Head of caudate nucleus (tissue), 42 donors: ENCODE measurements at regions not wholly inside any gene's neighbourhood (a gene's known extent, or its start where the extent isn't known, plus 50 kb on each side); places are given as distances from the start of the nearest gene placed in this dataset.

Experiments
- DNase-seq, 42 donors: peaks; one replicate each; pipeline versions ENCODE4 v3.0.0 to v3.0.0-alpha.2; 2020 to 2021; ENCODE audit warnings: mixed read lengths in 7 of 42
- intact Hi-C: fragments of 100-400 bp; cut with DNase I; formaldehyde crosslinking; loops from one replicate; pipeline ENCODE4 v1.15.0; 2022

- intact Hi-C loops = loop anchor here (5.0 kb wide), 1 partner anchor 111 kb away; no protein-coding TSS in a partner anchor
- DNase-seq = no peak
These were observed 106.3 kb downstream of the PERP start for GRCh38 chr6:138000941-138001340.

- DNase-seq = peak; percentile 29 to 87 (median 66)
- intact Hi-C loops = loop anchor here (5.0 kb wide), 1 partner anchor 110 kb away; no protein-coding TSS in a partner anchor
These were observed 105.4 kb downstream of the PERP start for GRCh38 chr6:138001750-138002349.

GRCh38 chr6:138004430-138005287 is 102.6 kb downstream of the PERP start:
- peak in 8 of 42 donors; percentile 5 to 47 (median 10) for DNase-seq
- intact Hi-C loops = loop anchor here (5.0 kb wide), 1 partner anchor 108 kb away; no protein-coding TSS in a partner anchor

GRCh38 chr6:138005846-138006245 is 101.4 kb downstream of the PERP start:
- DNase-seq = no peak
- intact Hi-C loops = no loop called here

- peak in 3 of 42 donors; percentile 7 to 33 (median 15) for DNase-seq
- intact Hi-C loops = no loop called here
These were observed 100.2 kb downstream of the PERP start for GRCh38 chr6:138007014-138007472.

- intact Hi-C loops = no loop called here
- no peak for DNase-seq
These were observed 98.4 kb downstream of the PERP start for GRCh38 chr6:138008791-138009190.

GRCh38 chr6:138011413-138011812 is 95.8 kb downstream of the PERP start:
- intact Hi-C loops = no loop called here

GRCh38 chr6:138012682-138013081 is 94.5 kb downstream of the PERP start:
- no peak for DNase-seq

More at GRCh38 chr6:138011413-138011812, 95.8 kb downstream of the PERP start:
- no peak for DNase-seq

GRCh38 chr6:138013959-138014358 is 93.3 kb downstream of the PERP start:
- intact Hi-C loops = no loop called here
- DNase-seq = no peak

More at GRCh38 chr6:138012682-138013081, 94.5 kb downstream of the PERP start:
- intact Hi-C loops = no loop called here

GRCh38 chr6:138017166-138017757 is 90.0 kb downstream of the PERP start:
- intact Hi-C loops = no loop called here
- DNase-seq = no peak

GRCh38 chr6:138018297-138018696 is 88.9 kb downstream of the PERP start:
- intact Hi-C loops = no loop called here

GRCh38 chr6:138025528-138025978 is 81.7 kb downstream of the PERP start:
- intact Hi-C loops = no loop called here

More at GRCh38 chr6:138018297-138018696, 88.9 kb downstream of the PERP start:
- no peak for DNase-seq

GRCh38 chr6:138026342-138026741 is 80.9 kb downstream of the PERP start:
- DNase-seq = no peak

More at GRCh38 chr6:138025528-138025978, 81.7 kb downstream of the PERP start:
- no peak for DNase-seq

GRCh38 chr6:138028893-138029292 is 78.3 kb downstream of the PERP start:
- intact Hi-C loops = no loop called here
- DNase-seq = no peak

More at GRCh38 chr6:138026342-138026741, 80.9 kb downstream of the PERP start:
- intact Hi-C loops = no loop called here

GRCh38 chr6:138030872-138031271 is 76.3 kb downstream of the PERP start:
- no peak for DNase-seq
- intact Hi-C loops = no loop called here

- intact Hi-C loops = no loop called here
- no peak for DNase-seq
These were observed 75.8 kb downstream of the PERP start for GRCh38 chr6:138031417-138031816.

GRCh38 chr6:138031850-138032249 is 75.4 kb downstream of the PERP start:
- intact Hi-C loops = no loop called here

GRCh38 chr6:138032571-138032970 is 74.6 kb downstream of the PERP start:
- intact Hi-C loops = no loop called here

More at GRCh38 chr6:138031850-138032249, 75.4 kb downstream of the PERP start:
- no peak for DNase-seq

GRCh38 chr6:138034229-138034628 is 73.0 kb downstream of the PERP start:
- intact Hi-C loops = no loop called here
- no peak for DNase-seq

More at GRCh38 chr6:138032571-138032970, 74.6 kb downstream of the PERP start:
- no peak for DNase-seq
